GM21576 (cell line): ENCODE measurements at regions not wholly inside any gene's neighbourhood (a gene's known extent, or its start where the extent isn't known, plus 50 kb on each side); places are given as distances from the start of the nearest gene placed in this dataset.
"Not testable (repeated sequence)": the region's sequence is repeated elsewhere in the genome, so short reads cannot be mapped to it uniquely, and the experiment has no call there.

Source experiments
- ATAC-seq: cut with Tn5 transposase; IDR thresholded peaks from one replicate; pipeline ENCODE4 v1.9.1; 2021; ENCODE audit warnings: mild to moderate bottlenecking, moderate library complexity; ENCODE audit not compliant: unreplicated experiment

- ATAC-seq = no peak
Measured at GRCh38 chr10:78207216-78207615, 173.6 kb downstream of the RPS24 start.

DNA sequence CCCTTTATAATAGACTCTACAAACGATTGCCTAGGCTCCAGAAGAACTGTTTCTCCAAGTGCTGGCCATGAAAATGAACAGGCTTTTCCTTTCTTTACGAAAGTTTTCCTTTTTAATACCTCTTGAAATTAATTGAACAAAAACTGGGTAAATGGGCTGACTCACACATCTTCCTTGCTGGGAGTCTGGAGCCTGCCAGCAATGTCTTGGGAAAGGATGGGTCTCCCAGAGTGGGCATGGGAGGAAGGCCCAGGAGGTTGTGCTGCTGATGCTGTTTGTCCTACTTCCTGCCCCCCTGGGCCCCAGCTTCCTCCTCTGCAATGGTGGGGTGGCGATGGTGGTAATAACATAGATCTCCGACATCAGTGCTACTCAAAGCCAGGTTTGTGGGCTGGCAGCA is 174.1 kb downstream of the RPS24 start:
- ATAC-seq = no peak

DNA sequence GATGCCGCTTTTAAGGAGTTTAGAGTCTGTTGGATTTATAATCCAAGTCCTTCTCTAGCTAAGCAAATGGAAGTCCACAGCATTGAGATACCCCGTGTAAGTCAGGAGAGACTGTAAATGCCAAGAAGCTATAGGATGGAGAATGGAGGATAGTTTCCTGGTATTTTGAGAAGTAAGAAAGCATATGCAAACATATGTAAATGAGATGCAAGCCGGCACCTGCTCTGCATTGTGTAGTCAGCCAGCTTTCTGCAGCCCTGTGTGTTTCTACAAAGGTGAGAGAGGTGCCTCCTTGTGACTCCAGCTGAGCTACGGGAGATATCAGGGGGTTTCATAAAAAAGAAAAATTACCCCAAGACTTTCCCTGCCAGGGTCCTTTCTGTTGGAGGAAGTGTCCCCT is 176.3 kb downstream of the RPS24 start:
- ATAC-seq = no peak

DNA sequence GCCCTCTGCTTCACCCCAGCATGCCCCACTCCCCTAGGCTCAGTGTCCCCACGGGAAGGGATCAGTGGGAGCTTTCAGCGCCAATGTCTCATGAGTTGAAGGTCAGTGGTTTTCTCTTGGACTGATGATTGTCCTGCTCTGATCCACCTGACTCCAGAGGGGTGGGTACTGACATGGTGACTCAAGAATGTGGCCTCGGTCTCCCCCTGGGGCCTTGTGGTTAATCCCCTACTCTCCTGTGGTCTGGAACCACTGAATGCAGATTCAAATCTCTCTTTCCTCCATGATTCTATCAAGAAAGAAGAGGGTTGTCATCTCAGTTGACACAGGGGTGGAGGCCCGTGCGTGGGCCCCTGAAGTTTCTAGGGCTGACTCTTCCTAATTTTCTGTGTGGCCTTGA is 176.9 kb downstream of the RPS24 start:
- ATAC-seq = no peak

- no peak for ATAC-seq
Measured at GRCh38 chr10:78210976-78211375, 177.3 kb downstream of the RPS24 start.

- no peak for ATAC-seq
Measured at GRCh38 chr10:78211561-78212051, 177.9 kb downstream of the RPS24 start.

- no peak for ATAC-seq
Measured at GRCh38 chr10:78212060-78212785, 178.6 kb downstream of the RPS24 start.

DNA sequence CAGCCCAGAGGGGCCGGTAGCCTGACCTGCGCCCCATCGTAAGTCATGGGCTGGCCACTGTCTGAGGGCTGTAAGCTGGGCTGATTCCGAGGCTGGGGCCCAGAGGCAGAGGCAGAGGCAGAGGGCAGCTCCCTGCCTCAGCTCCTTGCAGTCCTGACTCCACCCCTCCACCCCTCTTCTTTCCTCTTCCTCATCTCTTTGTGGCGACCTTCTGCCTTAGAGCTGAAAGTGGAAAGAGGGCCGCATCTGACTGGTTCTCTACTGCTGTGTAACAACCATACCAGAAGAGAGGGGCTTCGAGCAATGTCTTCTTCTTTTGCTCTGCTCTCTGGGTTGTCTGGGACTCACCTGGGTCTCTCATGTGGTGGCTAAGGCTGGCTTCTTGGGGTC is 179.1 kb downstream of the RPS24 start:
- ATAC-seq = no peak

GRCh38 chr10:78214955-78215354 is 181.3 kb downstream of the RPS24 start:
- ATAC-seq = no peak

DNA sequence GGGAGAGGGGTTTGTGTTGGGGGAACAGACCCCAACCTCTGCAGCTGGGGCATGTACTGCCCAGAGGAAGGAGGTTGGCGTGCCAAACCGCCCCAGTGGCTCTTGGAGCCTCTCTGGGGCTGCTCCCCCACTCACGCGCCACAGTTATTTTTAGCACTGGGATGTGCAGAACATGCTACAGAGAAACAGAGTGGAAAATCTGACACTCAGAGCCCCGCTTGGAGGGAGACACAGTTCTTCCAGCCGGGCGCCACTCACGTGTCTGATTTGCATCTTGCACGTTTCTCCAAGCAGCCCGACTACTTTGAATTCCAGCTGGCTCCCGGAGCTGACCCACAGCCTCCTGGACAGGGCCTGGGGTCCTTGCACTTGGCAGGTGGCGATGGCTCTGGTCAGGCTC is 182.0 kb downstream of the RPS24 start:
- no peak for ATAC-seq

GRCh38 chr10:78217336-78217735 is 183.7 kb downstream of the RPS24 start:
- ATAC-seq = no peak

DNA sequence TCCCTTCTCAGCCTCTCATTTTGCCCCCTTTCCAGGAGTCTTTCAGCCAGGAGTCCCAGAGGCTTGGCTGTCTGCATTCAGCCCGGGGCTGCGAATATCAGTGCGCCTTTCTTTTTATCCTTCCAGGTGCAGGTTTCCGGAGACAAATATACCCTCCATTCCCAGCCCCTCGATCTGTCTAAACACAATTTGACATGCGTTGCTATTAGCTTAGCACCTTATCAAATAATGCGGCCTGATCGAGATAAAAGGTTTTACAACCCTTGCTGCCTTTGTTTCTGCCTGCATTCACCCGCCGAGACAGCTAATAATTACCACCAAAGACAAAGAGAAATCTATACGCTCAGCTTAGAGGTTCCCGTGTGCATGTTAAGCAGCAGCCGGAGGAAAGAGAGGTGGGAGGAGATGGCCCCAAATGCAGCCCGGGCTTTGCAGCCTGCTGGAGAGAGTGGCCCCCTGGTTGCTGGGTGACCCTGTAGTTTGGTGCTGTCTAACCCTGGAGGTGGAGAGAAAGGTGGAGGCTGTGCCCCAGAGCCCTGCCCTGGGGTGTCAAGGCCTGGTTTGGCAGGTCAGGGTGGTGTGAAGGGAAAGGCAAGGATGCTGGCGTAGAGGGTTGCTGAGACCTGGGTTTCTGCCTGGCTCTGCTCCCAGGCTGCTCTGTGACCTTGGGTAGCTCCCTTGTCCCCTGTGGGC is 185.3 kb downstream of the RPS24 start:
- ATAC-seq = no peak

DNA sequence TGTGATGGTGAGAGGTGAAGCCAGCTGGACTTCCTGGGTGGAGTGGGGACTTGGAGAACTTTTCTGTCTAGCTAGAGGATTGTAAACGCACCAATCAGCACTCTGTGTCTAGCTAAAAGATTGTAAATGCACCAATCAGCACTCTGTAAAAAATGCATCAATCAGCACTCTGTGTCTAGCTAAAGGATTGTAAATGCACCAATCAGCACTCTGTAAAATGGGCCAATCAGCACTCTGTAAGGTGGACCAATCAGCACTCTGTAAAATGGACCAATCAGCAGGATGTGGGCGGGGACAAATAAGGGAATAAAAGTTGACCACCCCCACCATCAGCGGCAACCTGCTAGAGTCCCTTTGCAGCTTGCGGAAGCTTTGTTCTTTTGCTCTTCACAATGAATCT is 185.9 kb downstream of the RPS24 start:
- not testable (repeated sequence) for ATAC-seq

GRCh38 chr10:78220781-78221180 is 187.1 kb downstream of the RPS24 start:
- ATAC-seq = no peak

- ATAC-seq = no peak
Measured at GRCh38 chr10:78222096-78222790, 188.6 kb downstream of the RPS24 start.

- no peak for ATAC-seq
Measured at GRCh38 chr10:78223088-78223487, 189.4 kb downstream of the RPS24 start.

- ATAC-seq = no peak
Measured at GRCh38 chr10:78224602-78225001, 190.9 kb downstream of the RPS24 start.

- ATAC-seq = no peak
Measured at GRCh38 chr10:78225594-78225993, 191.9 kb downstream of the RPS24 start.

- no peak for ATAC-seq
Measured at GRCh38 chr10:78229489-78229888, 195.8 kb downstream of the RPS24 start.

DNA sequence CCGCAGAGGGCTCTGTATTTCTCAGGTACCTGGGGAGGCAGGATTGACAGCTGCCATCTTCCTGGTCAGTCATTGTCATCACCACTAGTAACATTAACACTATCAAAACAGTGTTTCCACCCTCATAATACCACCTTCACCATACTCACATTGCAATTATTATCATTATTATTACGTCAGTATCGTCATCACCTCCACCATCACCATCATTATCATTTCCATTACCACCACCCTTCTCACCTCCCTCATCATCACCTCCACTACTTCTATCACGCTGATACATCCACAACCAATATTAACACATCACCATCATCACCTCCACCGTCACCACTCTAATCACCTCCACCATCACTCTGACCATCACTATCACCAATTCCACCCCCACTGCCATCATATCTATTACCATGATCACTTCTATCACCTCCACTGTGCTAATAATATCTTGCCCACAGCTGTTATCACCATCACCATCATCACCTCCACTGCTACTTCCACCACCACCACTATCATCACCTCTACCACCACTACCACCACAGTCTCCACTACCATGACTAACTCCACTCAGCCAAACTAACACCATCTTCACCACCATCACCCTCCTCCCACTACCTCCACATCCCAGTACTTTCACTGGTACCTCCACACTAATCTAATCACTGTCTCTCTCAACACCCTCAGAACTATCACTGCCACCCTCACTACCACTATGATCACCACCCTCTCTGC is 196.4 kb downstream of the RPS24 start:
- ATAC-seq = no peak

GRCh38 chr10:78231327-78231726 is 197.7 kb downstream of the RPS24 start:
- no peak for ATAC-seq
